ENCODE measurements at regions not wholly inside any gene's neighbourhood (a gene's known extent, or its start where the extent isn't known, plus 50 kb on each side); places are given as distances from the start of the nearest gene placed in this dataset.

DNA sequence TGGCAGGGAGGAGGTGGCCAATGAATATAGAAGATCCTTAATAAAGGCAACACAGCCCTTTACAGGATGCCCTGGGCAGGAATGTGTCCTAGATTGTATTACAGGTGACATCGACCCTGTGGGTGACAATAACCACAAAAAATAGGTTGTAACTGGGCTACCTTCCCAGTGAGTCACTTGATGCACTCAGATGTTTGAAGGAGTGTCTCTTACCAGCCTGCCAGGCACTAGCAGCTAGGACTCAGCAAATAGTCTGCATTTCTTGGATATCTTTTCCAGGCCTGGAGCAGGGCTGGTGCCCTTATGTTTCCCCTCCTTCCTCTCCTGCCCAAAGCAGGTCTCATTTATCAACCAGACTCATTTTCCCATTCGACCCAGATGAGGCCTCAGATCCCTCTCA is 50.9 kb upstream of the TMEM164 start:
- DNase-seq (ENCODE audit: low read depth), result no peak
- H3K4me3 ChIP-seq (ENCODE audit: low read depth, low read length), result no peak overlapping the region
- TF ChIP-seq, protein P1, sequence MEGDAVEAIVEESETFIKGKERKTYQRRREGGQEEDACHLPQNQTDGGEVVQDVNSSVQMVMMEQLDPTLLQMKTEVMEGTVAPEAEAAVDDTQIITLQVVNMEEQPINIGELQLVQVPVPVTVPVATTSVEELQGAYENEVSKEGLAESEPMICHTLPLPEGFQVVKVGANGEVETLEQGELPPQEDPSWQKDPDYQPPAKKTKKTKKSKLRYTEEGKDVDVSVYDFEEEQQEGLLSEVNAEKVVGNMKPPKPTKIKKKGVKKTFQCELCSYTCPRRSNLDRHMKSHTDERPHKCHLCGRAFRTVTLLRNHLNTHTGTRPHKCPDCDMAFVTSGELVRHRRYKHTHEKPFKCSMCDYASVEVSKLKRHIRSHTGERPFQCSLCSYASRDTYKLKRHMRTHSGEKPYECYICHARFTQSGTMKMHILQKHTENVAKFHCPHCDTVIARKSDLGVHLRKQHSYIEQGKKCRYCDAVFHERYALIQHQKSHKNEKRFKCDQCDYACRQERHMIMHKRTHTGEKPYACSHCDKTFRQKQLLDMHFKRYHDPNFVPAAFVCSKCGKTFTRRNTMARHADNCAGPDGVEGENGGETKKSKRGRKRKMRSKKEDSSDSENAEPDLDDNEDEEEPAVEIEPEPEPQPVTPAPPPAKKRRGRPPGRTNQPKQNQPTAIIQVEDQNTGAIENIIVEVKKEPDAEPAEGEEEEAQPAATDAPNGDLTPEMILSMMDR (IDR thresholded peaks at IDR 0.05; ENCODE audit: control insufficient read depth, extremely low read depth, insufficient read depth), result no peak

DNA sequence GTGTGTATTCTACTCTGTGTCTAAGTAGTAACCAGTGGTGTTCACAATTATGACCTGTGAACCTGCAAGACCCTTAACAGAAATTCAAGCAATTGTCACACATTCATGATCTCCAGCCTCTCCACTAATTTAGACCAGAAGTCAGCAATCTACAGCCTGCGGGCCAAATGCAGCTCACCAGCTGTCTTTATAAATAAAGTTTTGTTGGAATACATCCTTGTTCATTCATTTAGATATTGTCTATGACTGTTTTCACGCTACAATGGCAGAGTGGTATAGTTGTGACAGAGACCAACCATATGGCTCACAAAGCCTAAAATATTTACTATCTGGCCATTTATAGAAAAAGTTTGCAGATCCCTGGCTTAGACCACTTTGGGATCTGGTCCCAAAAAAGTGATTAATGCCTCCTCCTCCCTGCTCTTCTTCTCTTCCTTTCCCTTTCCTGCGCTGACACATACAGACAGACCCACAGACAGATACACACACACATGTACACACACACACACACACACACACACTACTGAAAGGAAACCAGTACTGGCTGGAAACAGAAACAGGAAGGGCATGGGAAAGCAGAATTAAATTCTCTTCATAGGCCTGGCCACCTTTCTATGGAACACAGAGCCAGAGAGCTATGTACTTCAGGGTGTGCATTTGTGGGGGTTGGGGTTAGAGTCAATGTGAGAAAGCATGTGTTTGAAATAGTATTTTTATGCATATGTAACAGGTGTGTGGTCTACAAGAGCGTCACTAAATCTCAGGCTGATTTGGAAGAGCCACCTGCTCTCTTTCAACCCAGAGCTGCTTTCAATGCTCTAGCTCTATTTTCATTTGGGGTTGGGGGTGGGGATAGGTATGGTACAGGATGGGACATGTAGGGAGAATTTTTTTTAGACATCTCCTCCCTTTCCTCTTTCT is 49.7 kb upstream of the TMEM164 start:
- no peak for DNase-seq (ENCODE audit: low read depth)
- TF ChIP-seq, protein P1 (IDR thresholded peaks at IDR 0.05; ENCODE audit: control insufficient read depth, extremely low read depth, insufficient read depth), result no peak
- no peak overlapping the region for H3K4me3 ChIP-seq (ENCODE audit: low read depth, low read length)
